ENCODE measurements at regions not wholly inside any gene's neighbourhood (a gene's known extent, or its start where the extent isn't known, plus 50 kb on each side); places are given as distances from the start of the nearest gene placed in this dataset.

DNA sequence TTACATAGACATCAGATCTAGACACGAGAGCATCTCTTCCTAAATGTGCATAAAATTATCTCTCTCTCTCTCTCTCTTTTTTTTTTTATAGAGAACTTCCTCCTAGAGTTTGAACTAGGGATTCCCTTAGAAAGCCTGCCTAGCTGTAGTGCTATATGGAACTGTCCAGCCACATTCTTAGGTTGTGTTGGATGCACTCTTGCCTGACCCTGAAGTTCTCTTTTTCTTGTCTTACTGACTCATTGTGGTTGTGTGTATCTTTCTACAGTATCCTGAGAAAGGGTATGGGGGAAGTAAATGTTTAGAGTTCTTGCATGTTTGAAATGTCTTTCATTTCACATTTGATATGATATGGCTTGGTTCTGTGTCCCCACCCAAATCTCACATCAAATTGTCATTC, 368.2 kb downstream of the CDH2 start:
- Histone ChIP-seq H3K9ac (ENCODE audit: low read length) (no peak overlapping the region), H3K27ac (ENCODE audit: low read depth, low read length) (no peak overlapping the region), H3K4me1 (ENCODE audit: control insufficient read depth in 1 of 2, insufficient read depth in 2 of 2, low read length in 2 of 2) (no peaks in the 10 kb centered on the region), H3K4me2 (ENCODE audit: low read length) (no peak overlapping the region), H4K20me1 (ENCODE audit: insufficient read depth) (no peaks in the 10 kb centered on the region), H3K9me3 (ENCODE audit: control insufficient read depth in 1 of 2, insufficient read depth in 1 of 2, low read depth in 1 of 2, low read length in 2 of 2) (no peaks in the 10 kb centered on the region; a peak in 1 of 4 replicates), H3K4me3 (replicated peaks in 1 of 2; ENCODE audit: low read depth in 1 of 2, low read length in 2 of 2) (no peak overlapping the region), H3K79me2 (ENCODE audit: insufficient read depth, low read length) (no peaks in the 10 kb centered on the region), H3K27me3 (ENCODE audit: insufficient read depth, low read length) (no peaks in the 10 kb centered on the region), H3K9me2 (ENCODE audit: insufficient read depth) (no peaks in the 10 kb centered on the region), H2AFZ (ENCODE audit: low read depth, low read length, poor library complexity, severe bottlenecking) (no peak overlapping the region), H3K36me3 (ENCODE audit: control insufficient read depth in 1 of 2, insufficient read depth in 2 of 2, low read length in 2 of 2) (no peaks in the 10 kb centered on the region)
- DNase-seq (ENCODE audit: low read depth, low spot score) (no peak), ATAC-seq (no peak)
- BruUV-seq (replicated peaks) = no TSS peak
- ChIA-PET RAD21 (ENCODE audit: low non-redundant PET in 1 of 2, low total read pairs in 2 of 2, uncharacterized antibody in 2 of 2, unreplicated experiment in 2 of 2) (no interaction called here), POLR2A (no interaction called here), CTCF (no interaction called here)
- TF ChIP-seq, protein P1, sequence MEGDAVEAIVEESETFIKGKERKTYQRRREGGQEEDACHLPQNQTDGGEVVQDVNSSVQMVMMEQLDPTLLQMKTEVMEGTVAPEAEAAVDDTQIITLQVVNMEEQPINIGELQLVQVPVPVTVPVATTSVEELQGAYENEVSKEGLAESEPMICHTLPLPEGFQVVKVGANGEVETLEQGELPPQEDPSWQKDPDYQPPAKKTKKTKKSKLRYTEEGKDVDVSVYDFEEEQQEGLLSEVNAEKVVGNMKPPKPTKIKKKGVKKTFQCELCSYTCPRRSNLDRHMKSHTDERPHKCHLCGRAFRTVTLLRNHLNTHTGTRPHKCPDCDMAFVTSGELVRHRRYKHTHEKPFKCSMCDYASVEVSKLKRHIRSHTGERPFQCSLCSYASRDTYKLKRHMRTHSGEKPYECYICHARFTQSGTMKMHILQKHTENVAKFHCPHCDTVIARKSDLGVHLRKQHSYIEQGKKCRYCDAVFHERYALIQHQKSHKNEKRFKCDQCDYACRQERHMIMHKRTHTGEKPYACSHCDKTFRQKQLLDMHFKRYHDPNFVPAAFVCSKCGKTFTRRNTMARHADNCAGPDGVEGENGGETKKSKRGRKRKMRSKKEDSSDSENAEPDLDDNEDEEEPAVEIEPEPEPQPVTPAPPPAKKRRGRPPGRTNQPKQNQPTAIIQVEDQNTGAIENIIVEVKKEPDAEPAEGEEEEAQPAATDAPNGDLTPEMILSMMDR (IDR thresholded peaks at IDR 0.05 in 2 of 3, conservative IDR thresholded peaks at IDR 0.05 in 1 of 3; ENCODE audit: borderline replicate concordance in 1 of 3, insufficient read depth in 1 of 3, low read depth in 2 of 3, low read length in 2 of 3) = no peak
- TF ChIP-seq SRF (IDR thresholded peaks at IDR 0.05; ENCODE audit: low read depth) = no peak
- no peak for TF ChIP-seq CBX3 (IDR thresholded peaks at IDR 0.05; ENCODE audit: low read depth)
- TF ChIP-seq EZH2phosphoT487 (IDR thresholded peaks at IDR 0.05; ENCODE audit: borderline replicate concordance) = no peak
- TF ChIP-seq YY1 (IDR thresholded peaks at IDR 0.05; ENCODE audit: extremely low read depth, insufficient replicate concordance, low read depth, low read length) = no peak
- TF ChIP-seq ZFX (IDR thresholded peaks at IDR 0.05) = no peak
- no peak for TF ChIP-seq ZNF274 (IDR thresholded peaks at IDR 0.05; ENCODE audit: low read depth, low read length)
- TF ChIP-seq, protein P2, sequence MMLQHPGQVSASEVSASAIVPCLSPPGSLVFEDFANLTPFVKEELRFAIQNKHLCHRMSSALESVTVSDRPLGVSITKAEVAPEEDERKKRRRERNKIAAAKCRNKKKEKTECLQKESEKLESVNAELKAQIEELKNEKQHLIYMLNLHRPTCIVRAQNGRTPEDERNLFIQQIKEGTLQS (IDR thresholded peaks at IDR 0.05) = no peak
- no peak for TF ChIP-seq TCF7L2 (IDR thresholded peaks at IDR 0.05; ENCODE audit: borderline replicate concordance, extremely low read depth, insufficient read depth, insufficient read length)
- intact Hi-C loops (cut with micrococcal nuclease) = no loop called here

Data from HCT116 (cell line).